Right renal pelvis (tissue), 4 donors: ENCODE measurements at regions not wholly inside any gene's neighbourhood (a gene's known extent, or its start where the extent isn't known, plus 50 kb on each side); places are given as distances from the start of the nearest gene placed in this dataset.
"Not testable (repeated sequence)": the region's sequence is repeated elsewhere in the genome, so short reads cannot be mapped to it uniquely, and the experiment has no call there.

Source experiments
- DNase-seq, 4 donors: peaks; one replicate each; pipeline ENCODE4 v3.0.0-alpha.2; 2013; ENCODE audit warnings: low read depth in 4 of 4, low spot score in 3 of 4, missing footprints in 1 of 4

- no peak for DNase-seq
Measured at GRCh38 chr20:48411919-48412522, 415.8 kb downstream of the PREX1 start.

GRCh38 chr20:48411245-48411644 lies 416.6 kb downstream of the PREX1 start:
- DNase-seq, result no peak

- DNase-seq, result no peak
Measured at GRCh38 chr20:48409055-48409615, 418.7 kb downstream of the PREX1 start.

GRCh38 chr20:48407710-48408109 lies 420.1 kb downstream of the PREX1 start:
- no peak for DNase-seq

- DNase-seq, result no peak
Measured at GRCh38 chr20:48406912-48407340, 420.9 kb downstream of the PREX1 start.

GRCh38 chr20:48406498-48406897 lies 421.3 kb downstream of the PREX1 start:
- no peak for DNase-seq

GRCh38 chr20:48405909-48406308 lies 421.9 kb downstream of the PREX1 start:
- DNase-seq, result no peak

- DNase-seq, result no peak
Measured at GRCh38 chr20:48404598-48404997, 423.2 kb downstream of the PREX1 start.

GRCh38 chr20:48403167-48403761 lies 424.5 kb downstream of the PREX1 start:
- DNase-seq, result no peak

- no peak for DNase-seq
Measured at GRCh38 chr20:48401359-48401758, 426.4 kb downstream of the PREX1 start.

- DNase-seq, result no peak
Measured at GRCh38 chr20:48400009-48400408, 427.8 kb downstream of the PREX1 start.

GRCh38 chr20:48398506-48399449 lies 429.0 kb downstream of the PREX1 start:
- no peak for DNase-seq

- not testable (repeated sequence) for DNase-seq
Measured at GRCh38 chr20:48396981-48397861, 430.6 kb downstream of the PREX1 start.

GRCh38 chr20:48395816-48396546 lies 431.8 kb downstream of the PREX1 start:
- DNase-seq, result no peak

GRCh38 chr20:48394415-48395081 lies 433.3 kb downstream of the PREX1 start:
- DNase-seq, result no peak

GRCh38 chr20:48393737-48394314 lies 434.0 kb downstream of the PREX1 start:
- no peak for DNase-seq

- no peak for DNase-seq
Measured at GRCh38 chr20:48393311-48393685, 434.5 kb downstream of the PREX1 start.

GRCh38 chr20:48392407-48393310 lies 435.1 kb downstream of the PREX1 start:
- DNase-seq, result no peak
